Body of pancreas (tissue), 4 donors: ENCODE measurements at regions not wholly inside any gene's neighbourhood (a gene's known extent, or its start where the extent isn't known, plus 50 kb on each side); places are given as distances from the start of the nearest gene placed in this dataset.

ENCODE experiments used
- POLR2A ChIP-seq, 3 donors: fragments of 450-650 bp; IDR thresholded peaks; one replicate each; pipeline ENCODE4 v1.6.1; 2016; ENCODE audit warnings: antibody characterized with exemption in 3 of 3, mild to moderate bottlenecking in 2 of 3
- TF ChIP-seq, protein P1 (sequence below), 7 experiments: fragments of 450-650 bp in 4 of 7; fragments of 200-600 bp in 3 of 7; sonication (generic) in 3 of 7; IDR thresholded peaks; one replicate each; pipeline ENCODE4 v1.5.1; 2016 to 2019; ENCODE audit warnings: antibody characterized with exemption in 7 of 7

DNA sequence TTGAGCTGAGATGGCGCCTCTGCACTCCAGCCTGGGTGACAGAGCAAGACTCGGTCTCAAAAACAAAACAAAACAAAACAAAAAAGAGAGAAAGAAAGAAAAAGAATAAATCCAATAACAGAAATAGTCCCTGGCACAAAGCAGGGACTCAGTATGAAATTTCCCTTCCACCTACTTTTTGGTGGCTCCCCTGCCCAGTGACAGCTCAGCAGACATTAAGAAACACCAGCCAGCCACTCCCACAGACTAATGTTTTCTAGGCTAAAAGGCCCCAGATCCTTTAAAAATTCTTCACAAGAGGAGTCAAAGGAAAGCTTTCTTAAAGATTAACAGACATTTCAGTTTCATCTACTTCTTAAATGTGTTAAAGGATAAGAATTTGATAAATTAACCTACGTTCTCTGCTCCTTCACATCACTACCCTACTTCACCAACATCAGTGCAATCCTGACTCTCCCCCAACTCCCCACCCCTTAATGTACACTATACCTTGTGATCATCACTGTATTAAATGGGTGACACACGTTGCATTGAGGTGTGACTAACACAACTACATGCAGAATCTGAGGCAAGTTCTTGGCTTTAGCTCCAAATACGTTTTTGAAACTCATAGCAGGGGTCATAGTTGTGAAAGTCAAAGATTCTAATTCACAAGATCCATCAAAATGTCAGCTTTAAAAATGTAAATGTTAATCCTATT is 114.5 kb upstream of the CAV2 start:
- TF ChIP-seq, protein P1, sequence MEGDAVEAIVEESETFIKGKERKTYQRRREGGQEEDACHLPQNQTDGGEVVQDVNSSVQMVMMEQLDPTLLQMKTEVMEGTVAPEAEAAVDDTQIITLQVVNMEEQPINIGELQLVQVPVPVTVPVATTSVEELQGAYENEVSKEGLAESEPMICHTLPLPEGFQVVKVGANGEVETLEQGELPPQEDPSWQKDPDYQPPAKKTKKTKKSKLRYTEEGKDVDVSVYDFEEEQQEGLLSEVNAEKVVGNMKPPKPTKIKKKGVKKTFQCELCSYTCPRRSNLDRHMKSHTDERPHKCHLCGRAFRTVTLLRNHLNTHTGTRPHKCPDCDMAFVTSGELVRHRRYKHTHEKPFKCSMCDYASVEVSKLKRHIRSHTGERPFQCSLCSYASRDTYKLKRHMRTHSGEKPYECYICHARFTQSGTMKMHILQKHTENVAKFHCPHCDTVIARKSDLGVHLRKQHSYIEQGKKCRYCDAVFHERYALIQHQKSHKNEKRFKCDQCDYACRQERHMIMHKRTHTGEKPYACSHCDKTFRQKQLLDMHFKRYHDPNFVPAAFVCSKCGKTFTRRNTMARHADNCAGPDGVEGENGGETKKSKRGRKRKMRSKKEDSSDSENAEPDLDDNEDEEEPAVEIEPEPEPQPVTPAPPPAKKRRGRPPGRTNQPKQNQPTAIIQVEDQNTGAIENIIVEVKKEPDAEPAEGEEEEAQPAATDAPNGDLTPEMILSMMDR (IDR thresholded peaks at IDR 0.05) = no peak
- TF ChIP-seq POLR2A (IDR thresholded peaks at IDR 0.05) = no peak
